SK-N-SH (cell line): ENCODE measurements at regions not wholly inside any gene's neighbourhood (a gene's known extent, or its start where the extent isn't known, plus 50 kb on each side); places are given as distances from the start of the nearest gene placed in this dataset.

ENCODE experiments used
- CHD2 ChIP-seq: fragments of 150-350 bp; IDR thresholded peaks from 2 replicates; pipeline ENCODE4 v1.6.1; 2018; ENCODE audit warnings: low read length; ENCODE audit not compliant: partially characterized antibody
- CTCF ChIP-seq: fragments of 200-600 bp; sonication (generic); IDR thresholded peaks from 2 replicates; pipeline ENCODE4 v1.6.1; 2017; ENCODE audit warnings: antibody characterized with exemption, mild to moderate bottlenecking, moderate library complexity
- EP300 ChIP-seq, 2 experiments: IDR thresholded peaks; 2 replicates each; pipeline versions ENCODE4 v1.4.0 to v1.6.1; 2012; ENCODE audit warnings: borderline replicate concordance in 1 of 2, low read depth in 1 of 2, low read length in 1 of 2
- EZH2phosphoT487 ChIP-seq: fragments of 200-600 bp; sonication (generic); IDR thresholded peaks from 2 replicates; pipeline ENCODE4 v1.6.1; 2017; ENCODE audit warnings: low read depth, mixed run types, mild to moderate bottlenecking, antibody characterized with exemption, moderate library complexity, borderline replicate concordance
- GABPA ChIP-seq: IDR thresholded peaks from 2 replicates; pipeline ENCODE4 v1.4.0; 2012; ENCODE audit warnings: low read depth, mild to moderate bottlenecking
- MAX ChIP-seq: IDR thresholded peaks from 2 replicates; pipeline ENCODE4 v1.4.0; 2012; ENCODE audit warnings: low read depth
- NFIC ChIP-seq: IDR thresholded peaks from 2 replicates; pipeline ENCODE4 v1.4.0; 2012; ENCODE audit warnings: borderline replicate concordance
- POLR2AphosphoS5 ChIP-seq: IDR thresholded peaks from 2 replicates; pipeline ENCODE4 v1.6.1; 2012; ENCODE audit warnings: low read depth, low read length
- RAD21 ChIP-seq: IDR thresholded peaks from 2 replicates; pipeline ENCODE4 v1.6.1; 2012; ENCODE audit warnings: mild to moderate bottlenecking, low read length
- SIN3A ChIP-seq: IDR thresholded peaks from 2 replicates; pipeline ENCODE4 v1.6.1; 2012; ENCODE audit warnings: low read depth, mild to moderate bottlenecking, low read length, moderate library complexity, borderline replicate concordance
- SMC3 ChIP-seq: IDR thresholded peaks from 2 replicates; pipeline ENCODE4 v1.6.1; 2012; ENCODE audit warnings: low read depth, low read length, improper control_type of control experiment
- USF2 ChIP-seq: fragments of 150-350 bp; IDR thresholded peaks from 2 replicates; pipeline ENCODE4 v1.6.1; 2017; ENCODE audit warnings: antibody characterized with exemption, low read length, low read depth, borderline replicate concordance
- YY1 ChIP-seq: IDR thresholded peaks from 2 replicates; pipeline ENCODE4 v1.4.0; 2012; ENCODE audit warnings: low read depth, mild to moderate bottlenecking

- TF ChIP-seq CTCF (no peak), SIN3A (no peak), USF2 (no peak), NFIC (no peak), SMC3 (no peak), YY1 (no peak), MAX (no peak), EP300 (IDR thresholded peaks at IDR 0.05; ENCODE audit: borderline replicate concordance in 1 of 2, low read depth in 1 of 2, low read length in 1 of 2) (no peak), POLR2AphosphoS5 (no peak), EZH2phosphoT487 (no peak), RAD21 (no peak), GABPA (no peak), CHD2 (no peak)
Measured at GRCh38 chr9:121563881-121564460, 64.3 kb upstream of the GGTA1 start.
